Rectal smooth muscle tissue (tissue), 1 donor: ENCODE measurements at regions not wholly inside any gene's neighbourhood (a gene's known extent, or its start where the extent isn't known, plus 50 kb on each side); places are given as distances from the start of the nearest gene placed in this dataset.

Experiments
- H3K27ac ChIP-seq: one replicate; pipeline ENCODE4 v1.7.0; 2013; ENCODE audit warnings: low read depth, low read length, inconsistent platforms
- H3K27me3 ChIP-seq: one replicate; pipeline ENCODE4 v1.7.0; 2013; ENCODE audit warnings: low read length; ENCODE audit not compliant: control insufficient read depth, insufficient read depth
- H3K36me3 ChIP-seq: one replicate; pipeline ENCODE4 v1.7.0; 2013; ENCODE audit warnings: low read length; ENCODE audit not compliant: control insufficient read depth, insufficient read depth
- H3K4me1 ChIP-seq: one replicate; pipeline ENCODE4 v1.7.0; 2013; ENCODE audit warnings: low read length; ENCODE audit not compliant: control insufficient read depth, insufficient read depth
- H3K4me3 ChIP-seq: one replicate; pipeline ENCODE4 v1.7.0; 2013; ENCODE audit warnings: low read length
- H3K9ac ChIP-seq: one replicate; pipeline ENCODE4 v1.7.0; 2013; ENCODE audit warnings: low read length

DNA sequence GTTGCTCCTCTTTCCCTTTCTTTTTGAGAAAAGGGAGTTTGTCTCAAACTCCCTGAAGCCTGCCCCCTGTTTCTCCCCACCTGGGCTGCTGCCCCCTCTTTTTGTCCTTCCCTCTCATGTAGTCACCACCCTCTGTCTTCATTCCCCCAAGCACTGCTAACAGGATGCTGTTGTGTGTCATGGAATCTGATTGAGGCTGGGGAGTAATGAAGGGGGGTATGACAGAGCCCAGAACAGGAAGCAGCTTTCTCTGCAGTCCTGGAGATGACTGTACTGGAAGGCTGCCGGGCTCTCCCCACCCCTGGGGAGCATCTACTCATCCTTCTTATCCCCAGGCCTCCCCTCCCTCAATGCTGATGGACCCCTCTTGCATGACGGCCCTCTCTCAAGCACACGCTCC is 181.6 kb downstream of the ABHD5 start:
- no peak overlapping the region for H3K4me3 ChIP-seq
- no peaks in the 10 kb centered on the region for H3K4me1 ChIP-seq
- no peak overlapping the region for H3K27ac ChIP-seq
- no peak overlapping the region for H3K9ac ChIP-seq
- no peaks in the 10 kb centered on the region for H3K27me3 ChIP-seq
- H3K36me3 ChIP-seq, result no peaks in the 10 kb centered on the region

DNA sequence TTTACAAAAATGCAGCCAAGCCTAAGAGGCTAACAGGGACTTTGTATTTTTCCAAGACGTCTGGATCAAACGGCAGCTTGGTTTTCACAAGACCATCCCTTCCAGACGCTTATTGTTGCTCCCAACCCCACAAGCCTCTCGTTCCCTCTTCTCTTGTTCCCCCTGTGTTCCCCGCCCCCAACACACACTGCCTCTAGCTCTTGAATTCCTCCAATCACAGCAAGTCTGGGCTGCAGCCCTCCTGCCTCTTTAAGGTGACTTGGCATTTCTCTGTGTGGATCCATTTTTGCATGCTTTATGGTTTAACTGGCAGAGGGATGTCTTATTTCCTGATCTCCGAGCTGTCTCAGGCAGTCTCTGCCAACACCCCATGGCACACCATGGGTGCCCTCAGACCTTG is 182.2 kb downstream of the ABHD5 start:
- Histone ChIP-seq H3K36me3 (no peaks in the 10 kb centered on the region), H3K4me3 (no peak overlapping the region), H3K4me1 (no peaks in the 10 kb centered on the region), H3K9ac (no peak overlapping the region), H3K27ac (no peak overlapping the region), H3K27me3 (no peaks in the 10 kb centered on the region)

DNA sequence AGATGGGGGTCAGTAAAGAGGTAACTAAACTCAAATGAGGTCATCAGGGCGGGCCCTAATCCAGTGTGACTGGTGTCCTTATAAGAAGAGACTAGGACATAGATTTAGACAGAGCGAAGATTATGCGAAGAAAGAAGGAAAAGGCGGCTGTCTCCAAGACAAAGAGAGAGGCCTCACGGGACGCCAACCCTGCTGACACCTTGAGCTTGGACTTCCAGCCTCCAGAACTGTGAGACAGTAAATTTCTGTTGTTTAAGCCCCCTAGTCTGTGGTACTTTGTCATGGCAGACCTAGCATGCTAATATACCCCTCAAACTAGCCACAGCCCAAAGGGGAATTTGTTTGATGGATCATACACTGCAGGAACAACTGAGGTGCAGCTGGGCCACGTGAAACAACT is 183.0 kb downstream of the ABHD5 start:
- Histone ChIP-seq H3K27ac (no peak overlapping the region), H3K36me3 (no peaks in the 10 kb centered on the region), H3K27me3 (no peaks in the 10 kb centered on the region), H3K4me3 (no peak overlapping the region), H3K4me1 (no peaks in the 10 kb centered on the region), H3K9ac (no peak overlapping the region)

DNA sequence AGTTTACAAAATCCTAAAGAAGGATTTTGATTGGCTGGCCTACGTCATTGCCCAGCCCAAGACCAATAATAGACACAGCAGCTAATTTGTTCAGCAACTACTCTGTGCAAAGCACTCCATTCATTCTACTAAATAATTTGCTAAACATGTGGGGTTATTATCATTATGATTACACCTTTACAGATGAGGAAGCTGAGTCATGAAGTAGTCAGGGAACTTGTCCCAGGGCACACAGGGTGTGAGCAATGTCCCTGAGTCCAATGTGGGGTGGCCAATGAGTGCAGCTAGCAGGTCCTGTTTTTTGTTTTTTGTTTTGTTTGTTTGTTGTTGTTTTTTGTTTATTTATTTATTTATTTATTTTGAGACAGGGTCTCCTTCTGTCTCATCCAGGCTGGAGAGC is 183.6 kb downstream of the ABHD5 start:
- Histone ChIP-seq H3K27me3 (no peaks in the 10 kb centered on the region), H3K27ac (no peak overlapping the region), H3K36me3 (no peaks in the 10 kb centered on the region), H3K4me3 (no peak overlapping the region), H3K4me1 (no peaks in the 10 kb centered on the region), H3K9ac (no peak overlapping the region)

DNA sequence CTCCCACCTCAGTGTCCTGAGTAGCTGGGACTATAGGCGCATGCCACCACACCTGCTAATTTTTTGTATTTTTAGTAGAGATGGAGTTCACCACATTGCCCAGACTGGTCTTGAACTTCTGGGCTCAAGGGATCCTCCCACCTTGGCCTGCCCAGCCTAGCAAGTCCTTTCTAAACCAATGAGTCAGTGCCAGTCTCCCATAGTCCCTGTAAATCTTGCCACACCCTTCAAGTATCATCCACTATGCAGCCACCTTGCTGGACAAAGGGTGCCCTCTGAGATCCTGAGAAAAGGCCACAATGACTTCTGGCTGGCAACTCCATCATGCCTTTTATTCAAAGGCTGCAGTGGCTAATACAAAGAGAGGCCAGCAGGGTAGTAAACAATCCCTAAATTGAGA is 184.0 kb downstream of the ABHD5 start:
- H3K4me1 ChIP-seq, result no peaks in the 10 kb centered on the region
- H3K27ac ChIP-seq, result no peak overlapping the region

DNA sequence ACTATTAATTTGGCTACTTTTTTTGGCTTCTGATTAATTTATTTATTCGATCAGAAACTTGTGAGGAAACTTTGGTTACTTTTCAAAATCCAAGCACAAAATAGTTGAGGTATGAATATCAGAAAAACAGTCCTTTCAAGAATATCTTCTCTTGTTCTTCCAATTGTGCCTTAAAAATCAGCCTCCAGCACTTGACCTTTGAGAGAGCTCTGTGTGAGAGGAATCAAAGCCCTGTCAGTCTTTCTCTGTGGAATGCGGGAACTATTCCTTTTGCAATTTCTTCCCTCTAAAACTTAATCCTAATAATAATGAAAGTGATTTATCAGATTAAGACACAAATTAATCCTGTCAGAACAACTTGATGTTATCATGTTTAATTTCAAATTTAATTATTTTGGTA is 185.9 kb downstream of the ABHD5 start:
- no peak overlapping the region for H3K27ac ChIP-seq
- H3K27me3 ChIP-seq, result no peaks in the 10 kb centered on the region
- H3K4me1 ChIP-seq, result no peaks in the 10 kb centered on the region
- no peaks in the 10 kb centered on the region for H3K36me3 ChIP-seq
- no peak overlapping the region for H3K9ac ChIP-seq
- no peak overlapping the region for H3K4me3 ChIP-seq

More for the DNA sequence above, 184.0 kb downstream of the ABHD5 start:
- Histone ChIP-seq H3K36me3 (no peaks in the 10 kb centered on the region), H3K4me3 (no peak overlapping the region), H3K9ac (no peak overlapping the region), H3K27me3 (no peaks in the 10 kb centered on the region)

DNA sequence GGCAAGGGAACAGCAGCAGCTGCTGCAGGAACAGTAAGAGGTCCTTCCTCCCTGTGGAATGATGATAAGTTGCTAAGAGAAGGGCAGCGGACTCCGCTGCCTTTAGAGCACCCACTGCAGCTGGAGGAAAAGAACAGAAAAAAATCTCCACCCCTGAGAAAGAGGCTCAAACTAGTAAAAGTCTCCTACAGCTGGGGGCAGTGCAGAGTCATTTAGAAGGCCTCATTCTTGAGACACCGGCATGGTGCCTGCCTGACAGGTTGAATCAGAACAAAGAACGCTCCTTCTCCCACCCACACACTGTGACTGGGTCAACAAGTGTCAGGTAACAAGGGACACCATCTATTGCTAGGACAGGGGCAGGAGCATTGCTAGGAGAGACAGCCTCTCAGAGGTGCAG is 188.4 kb downstream of the ABHD5 start:
- no peaks in the 10 kb centered on the region for H3K27me3 ChIP-seq
- H3K4me3 ChIP-seq, result no peak overlapping the region
- H3K9ac ChIP-seq, result no peak overlapping the region
- H3K4me1 ChIP-seq, result no peaks in the 10 kb centered on the region
- H3K27ac ChIP-seq, result no peak overlapping the region
- no peaks in the 10 kb centered on the region for H3K36me3 ChIP-seq

DNA sequence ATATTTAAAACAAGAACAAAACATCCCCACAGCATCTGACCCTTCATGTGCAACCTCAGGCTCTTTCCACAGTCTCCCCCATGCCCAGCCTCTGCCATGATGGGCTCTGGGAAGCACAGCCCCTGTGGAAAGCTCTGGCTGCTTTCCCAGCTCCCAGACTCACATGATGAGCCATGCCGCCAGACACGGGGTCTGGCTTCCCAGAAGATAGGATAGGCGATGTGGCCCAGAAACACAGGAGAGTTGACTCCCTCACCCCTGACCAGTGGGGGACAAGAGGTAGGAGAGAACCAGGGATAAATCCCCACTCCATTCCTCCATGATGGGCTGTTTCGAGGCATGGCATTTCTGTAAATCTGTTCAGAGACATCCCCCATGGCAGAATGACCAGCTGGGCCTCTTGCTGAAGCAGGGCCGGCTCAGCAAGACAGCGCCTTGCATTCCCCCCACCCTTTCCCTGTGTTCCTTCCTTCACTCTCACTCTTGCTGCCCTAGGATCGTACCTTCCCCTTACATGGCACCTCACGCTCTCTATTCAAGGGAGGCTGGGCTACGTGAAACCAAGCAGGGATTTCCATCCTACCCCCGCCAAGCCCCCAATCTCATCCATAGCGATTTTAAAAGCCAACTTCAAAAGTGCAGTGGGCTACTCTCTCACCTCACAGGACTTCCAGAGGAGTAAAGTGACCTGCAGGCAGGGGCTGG is 192.4 kb downstream of the ABHD5 start:
- Histone ChIP-seq H3K27me3 (no peaks in the 10 kb centered on the region), H3K9ac (no peak overlapping the region), H3K36me3 (no peaks in the 10 kb centered on the region), H3K27ac (no peak overlapping the region), H3K4me3 (no peak overlapping the region), H3K4me1 (no peaks in the 10 kb centered on the region)

DNA sequence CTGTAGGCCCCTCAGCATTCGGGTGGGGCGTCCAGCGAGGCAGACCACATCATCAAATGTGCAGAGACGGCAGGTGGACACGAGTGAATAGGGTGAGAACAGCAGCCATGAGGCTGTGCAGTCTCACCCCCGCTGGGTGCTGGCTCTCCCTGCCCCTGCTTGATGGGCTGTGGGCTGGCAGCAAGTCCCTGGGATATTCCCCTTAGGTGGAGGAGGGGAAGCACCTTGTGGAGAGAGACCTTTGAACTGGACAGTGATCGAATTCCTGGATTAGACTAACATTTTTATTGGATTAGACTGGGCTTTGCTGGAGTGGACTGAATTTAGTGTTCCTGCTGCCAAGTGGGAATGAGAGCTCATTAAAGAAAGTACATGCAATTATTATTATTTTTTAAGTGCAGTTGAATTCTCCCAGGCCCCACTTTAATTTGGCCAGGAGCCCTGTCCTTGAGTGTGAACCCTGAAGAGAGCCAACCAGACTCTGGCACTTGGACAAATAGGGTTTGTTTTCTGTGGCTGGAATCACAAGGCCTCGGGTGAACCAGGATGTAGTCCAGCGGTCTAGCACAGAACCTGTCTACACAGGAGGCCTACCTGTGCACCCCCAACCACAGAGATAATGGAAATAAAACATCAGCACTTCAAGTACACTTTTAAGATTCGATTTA is 193.1 kb downstream of the ABHD5 start:
- Histone ChIP-seq H3K27me3 (no peaks in the 10 kb centered on the region), H3K36me3 (no peaks in the 10 kb centered on the region), H3K27ac (no peak overlapping the region), H3K4me3 (no peak overlapping the region), H3K9ac (no peak overlapping the region), H3K4me1 (no peaks in the 10 kb centered on the region)

DNA sequence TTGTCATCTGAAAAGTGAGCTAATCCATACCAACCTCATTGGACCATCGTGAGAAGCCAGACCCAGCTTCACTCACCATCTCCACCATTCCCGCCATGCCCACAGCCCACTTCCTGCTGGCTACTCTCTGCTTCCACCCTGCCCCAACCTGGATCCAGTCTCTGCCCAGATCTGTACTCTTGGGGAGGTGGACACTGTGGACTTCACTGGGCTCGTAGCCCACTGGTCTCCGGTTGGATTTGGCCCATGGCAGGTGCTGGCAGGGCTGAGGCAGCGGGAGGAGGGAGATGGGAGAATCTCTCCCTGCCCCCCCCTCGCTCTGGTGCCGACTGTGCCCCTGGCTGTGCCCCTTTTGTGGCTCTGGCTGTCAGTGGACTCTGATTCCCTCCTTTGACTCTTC is 193.8 kb downstream of the ABHD5 start:
- Histone ChIP-seq H3K4me3 (no peak overlapping the region), H3K9ac (no peak overlapping the region), H3K27me3 (no peaks in the 10 kb centered on the region), H3K36me3 (no peaks in the 10 kb centered on the region), H3K27ac (no peak overlapping the region), H3K4me1 (no peaks in the 10 kb centered on the region)

DNA sequence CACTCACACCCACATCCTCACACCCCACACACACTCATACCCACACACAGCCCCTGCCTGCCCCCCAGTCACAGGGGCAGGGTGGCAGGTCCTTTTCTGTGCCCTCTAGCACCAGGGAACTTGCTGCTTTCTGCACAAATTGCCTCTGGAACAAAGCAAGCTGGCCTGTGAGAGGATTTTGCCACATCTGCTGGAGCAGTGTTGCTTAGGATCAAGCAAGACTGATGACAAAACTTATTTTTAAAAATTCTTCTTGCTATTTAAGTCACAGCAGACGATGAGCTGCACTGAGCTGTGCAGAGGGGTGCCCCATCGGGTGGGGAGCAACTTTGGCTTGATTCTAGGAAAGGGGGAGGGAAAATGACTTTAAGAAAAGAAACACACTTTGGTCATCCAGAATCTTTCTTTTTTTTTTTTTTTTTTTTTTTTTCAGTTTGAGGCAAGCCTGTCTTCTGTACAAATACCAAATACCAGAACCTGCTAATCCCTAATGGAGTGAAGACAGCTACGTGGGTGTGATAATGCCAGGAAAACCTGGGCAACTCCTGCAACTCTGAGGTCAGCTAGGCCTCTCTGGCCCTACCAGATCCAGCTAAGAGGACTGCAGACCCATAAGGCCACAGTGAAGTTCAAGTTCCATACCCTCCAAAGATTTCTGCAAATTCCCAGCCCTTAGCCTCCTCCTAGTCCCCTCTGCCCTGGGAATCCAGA is 195.3 kb downstream of the ABHD5 start:
- H3K36me3 ChIP-seq, result no peaks in the 10 kb centered on the region
- no peaks in the 10 kb centered on the region for H3K27me3 ChIP-seq
- H3K27ac ChIP-seq, result no peak overlapping the region
- no peak overlapping the region for H3K4me3 ChIP-seq
- no peaks in the 10 kb centered on the region for H3K4me1 ChIP-seq
- H3K9ac ChIP-seq, result no peak overlapping the region

DNA sequence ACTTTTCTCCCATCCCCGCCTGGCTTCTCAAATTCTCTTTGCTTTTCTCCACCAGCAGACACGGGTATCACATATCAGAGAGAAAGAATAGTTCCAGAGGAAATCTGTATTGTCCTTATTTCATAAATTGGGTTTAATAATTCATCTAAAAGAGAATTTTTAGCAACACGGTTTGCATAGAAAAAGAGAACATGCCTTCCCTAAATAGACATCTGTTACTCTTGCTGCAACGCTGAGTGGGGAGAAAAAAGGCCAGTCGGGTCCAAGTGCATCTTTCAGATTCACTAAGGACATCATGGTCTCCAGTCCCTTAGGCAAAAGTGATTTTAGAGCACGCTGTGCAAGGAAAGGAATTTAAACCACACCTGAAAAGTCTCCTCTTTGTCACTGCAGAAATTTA is 201.3 kb downstream of the ABHD5 start:
- H3K9ac ChIP-seq, result no peak overlapping the region
- no peak overlapping the region for H3K4me3 ChIP-seq
- no peaks in the 10 kb centered on the region for H3K36me3 ChIP-seq
- no peaks in the 10 kb centered on the region for H3K27me3 ChIP-seq
- no peaks in the 10 kb centered on the region for H3K4me1 ChIP-seq
- H3K27ac ChIP-seq, result no peak overlapping the region
